BJ (cell line): ENCODE measurements at regions not wholly inside any gene's neighbourhood (a gene's known extent, or its start where the extent isn't known, plus 50 kb on each side); places are given as distances from the start of the nearest gene placed in this dataset.

Experiments used
- CTCF ChIA-PET: fragments of 350-600 bp; formaldehyde crosslinking; extraction: SDS; loops from one replicate; lab custom pipeline; 2021; ENCODE audit warnings: antibody characterized with exemption, inconsistent platforms; lab: Yijun Ruan, JAX
- POLR2A ChIA-PET: fragments of 300-600 bp; sonication (Branson Sonifier 250); formaldehyde crosslinking; extraction: SDS; loops from one replicate; lab custom pipeline; 2021; ENCODE audit warnings: antibody characterized with exemption; lab: Charles Lee
- DNase-seq: peaks from one replicate; pipeline ENCODE4 v3.0.0-alpha.2; 2011; ENCODE audit warnings: low read depth
- H3K27me3 ChIP-seq: 2 replicates; pipeline ENCODE4 v1.6.0; 2011; ENCODE audit warnings: low read length; ENCODE audit not compliant: control insufficient read depth, insufficient read depth
- H3K36me3 ChIP-seq: 2 replicates; pipeline ENCODE4 v1.5.1; 2011; ENCODE audit warnings: low read length; ENCODE audit not compliant: control insufficient read depth, insufficient read depth
- H3K4me3 ChIP-seq: 2 replicates; pipeline ENCODE4 v1.5.1; 2011; ENCODE audit warnings: low read depth, mild to moderate bottlenecking, control low read depth, low read length
- TF ChIP-seq, protein P1 (sequence below): IDR thresholded peaks from 2 replicates; pipeline ENCODE4 v1.5.1; 2011; ENCODE audit warnings: low read depth, mild to moderate bottlenecking, control low read depth, inconsistent platforms, low read length, moderate library complexity; ENCODE audit not compliant: insufficient read depth

- POLR2A ChIA-PET = no interaction called here
- no peaks in the 10 kb centered on the region for H3K27me3 ChIP-seq
- no peak for DNase-seq
- H3K36me3 ChIP-seq = no peaks in the 10 kb centered on the region
- no peak overlapping the region for H3K4me3 ChIP-seq
- TF ChIP-seq, protein P1, sequence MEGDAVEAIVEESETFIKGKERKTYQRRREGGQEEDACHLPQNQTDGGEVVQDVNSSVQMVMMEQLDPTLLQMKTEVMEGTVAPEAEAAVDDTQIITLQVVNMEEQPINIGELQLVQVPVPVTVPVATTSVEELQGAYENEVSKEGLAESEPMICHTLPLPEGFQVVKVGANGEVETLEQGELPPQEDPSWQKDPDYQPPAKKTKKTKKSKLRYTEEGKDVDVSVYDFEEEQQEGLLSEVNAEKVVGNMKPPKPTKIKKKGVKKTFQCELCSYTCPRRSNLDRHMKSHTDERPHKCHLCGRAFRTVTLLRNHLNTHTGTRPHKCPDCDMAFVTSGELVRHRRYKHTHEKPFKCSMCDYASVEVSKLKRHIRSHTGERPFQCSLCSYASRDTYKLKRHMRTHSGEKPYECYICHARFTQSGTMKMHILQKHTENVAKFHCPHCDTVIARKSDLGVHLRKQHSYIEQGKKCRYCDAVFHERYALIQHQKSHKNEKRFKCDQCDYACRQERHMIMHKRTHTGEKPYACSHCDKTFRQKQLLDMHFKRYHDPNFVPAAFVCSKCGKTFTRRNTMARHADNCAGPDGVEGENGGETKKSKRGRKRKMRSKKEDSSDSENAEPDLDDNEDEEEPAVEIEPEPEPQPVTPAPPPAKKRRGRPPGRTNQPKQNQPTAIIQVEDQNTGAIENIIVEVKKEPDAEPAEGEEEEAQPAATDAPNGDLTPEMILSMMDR = no peak
- CTCF ChIA-PET = no interaction called here
Measured at GRCh38 chr2:239773228-239774141, 251.7 kb downstream of the NDUFA10 start.

DNA sequence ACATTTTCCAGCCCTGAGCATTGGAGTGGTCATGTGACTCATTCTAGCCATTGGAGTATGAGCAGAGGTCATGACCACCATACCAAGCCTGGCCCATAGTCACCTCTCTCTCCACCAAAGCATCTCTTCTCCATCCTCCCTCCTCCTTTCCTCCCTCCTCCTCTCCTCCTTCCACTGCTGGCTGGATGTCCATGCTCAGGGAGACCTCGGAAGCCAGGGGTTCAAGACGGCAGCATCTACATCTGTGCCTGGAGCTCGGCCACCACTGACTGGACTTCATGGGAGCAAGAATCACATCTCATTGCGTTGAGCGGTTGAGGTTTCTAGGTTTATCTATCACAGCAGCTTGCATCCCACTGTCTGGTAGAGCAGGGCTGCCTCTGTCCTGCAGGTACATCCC is 252.4 kb downstream of the NDUFA10 start:
- TF ChIP-seq, protein P1 = no peak
- DNase-seq = no peak
- Histone ChIP-seq H3K4me3 (no peak overlapping the region), H3K27me3 (no peaks in the 10 kb centered on the region), H3K36me3 (no peaks in the 10 kb centered on the region)
- ChIA-PET POLR2A (no interaction called here), CTCF (no interaction called here)

GRCh38 chr2:239770246-239770639 is 254.9 kb downstream of the NDUFA10 start:
- no peak overlapping the region for H3K4me3 ChIP-seq
- no peak for DNase-seq
- ChIA-PET POLR2A (no interaction called here), CTCF (no interaction called here)
- TF ChIP-seq, protein P1 = no peak
- no peaks in the 10 kb centered on the region for H3K27me3 ChIP-seq
- no peaks in the 10 kb centered on the region for H3K36me3 ChIP-seq

- no peak overlapping the region for H3K4me3 ChIP-seq
- no peaks in the 10 kb centered on the region for H3K36me3 ChIP-seq
- ChIA-PET CTCF (no interaction called here), POLR2A (no interaction called here)
- H3K27me3 ChIP-seq = no peaks in the 10 kb centered on the region
- TF ChIP-seq, protein P1 = no peak
- no peak for DNase-seq
Measured at GRCh38 chr2:239769554-239770245, 255.4 kb downstream of the NDUFA10 start.

GRCh38 chr2:239768907-239769553 is 256.1 kb downstream of the NDUFA10 start:
- no peak for DNase-seq
- CTCF ChIA-PET = no interaction called here
- Histone ChIP-seq H3K27me3 (no peaks in the 10 kb centered on the region), H3K36me3 (no peaks in the 10 kb centered on the region), H3K4me3 (no peak overlapping the region)
- POLR2A ChIA-PET = no interaction called here
- TF ChIP-seq, protein P1 = no peak
